SKM-1 treated with dmso at 0.1 percent for 144 hours (cell line): ENCODE measurements at regions not wholly inside any gene's neighbourhood (a gene's known extent, or its start where the extent isn't known, plus 50 kb on each side); places are given as distances from the start of the nearest gene placed in this dataset.

Experiments
- DNase-seq: peaks from one replicate; lab custom pipeline; 2025; ENCODE audit not compliant: unreplicated experiment; lab: John Stamatoyannopoulos, UW

GRCh38 chr1:186620566-186621350 lies 59.5 kb downstream of the PTGS2 start:
- DNase-seq, result peak; percentile 65

DNA sequence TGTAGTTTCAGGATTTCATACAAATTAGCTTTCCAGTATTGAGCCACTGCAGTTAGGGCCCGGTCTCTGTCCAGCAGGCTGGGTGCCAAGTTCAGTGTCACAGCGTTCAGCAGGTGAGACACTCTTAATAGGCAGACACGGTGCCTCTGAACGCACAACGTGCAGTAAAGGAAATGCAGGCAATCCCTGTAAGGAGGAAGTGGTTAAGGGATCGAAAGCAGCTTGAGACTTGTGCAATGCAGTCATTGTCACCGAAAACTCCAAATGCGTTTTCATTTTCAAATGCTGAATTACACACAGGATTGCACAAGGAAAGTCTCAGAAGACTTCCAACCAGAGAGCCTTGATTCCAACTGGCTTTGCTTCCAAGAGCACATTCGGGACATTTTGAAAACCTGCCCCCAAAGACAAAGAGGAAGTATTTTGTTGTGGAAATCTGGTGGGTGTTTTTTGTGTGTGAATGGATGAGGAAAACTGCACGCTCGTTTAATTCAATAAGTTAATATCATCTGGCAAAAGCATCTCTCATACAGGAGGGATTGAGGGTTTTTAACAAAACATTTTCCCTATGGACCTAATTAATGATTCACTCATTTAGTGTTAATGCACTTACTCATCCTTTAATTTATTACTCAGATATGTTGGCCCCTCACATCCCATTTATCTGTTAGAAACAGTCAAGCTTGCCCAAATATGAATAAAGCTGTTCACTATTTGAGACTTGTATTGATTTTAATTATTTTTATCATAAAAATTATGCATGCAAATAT lies 61.6 kb downstream of the PTGS2 start:
- peak; percentile 99 for DNase-seq

- peak; percentile 48 for DNase-seq
Observed at GRCh38 chr1:186617926-186618325, 62.3 kb downstream of the PTGS2 start.

GRCh38 chr1:186616511-186616910 lies 63.7 kb downstream of the PTGS2 start:
- no peak for DNase-seq

DNA sequence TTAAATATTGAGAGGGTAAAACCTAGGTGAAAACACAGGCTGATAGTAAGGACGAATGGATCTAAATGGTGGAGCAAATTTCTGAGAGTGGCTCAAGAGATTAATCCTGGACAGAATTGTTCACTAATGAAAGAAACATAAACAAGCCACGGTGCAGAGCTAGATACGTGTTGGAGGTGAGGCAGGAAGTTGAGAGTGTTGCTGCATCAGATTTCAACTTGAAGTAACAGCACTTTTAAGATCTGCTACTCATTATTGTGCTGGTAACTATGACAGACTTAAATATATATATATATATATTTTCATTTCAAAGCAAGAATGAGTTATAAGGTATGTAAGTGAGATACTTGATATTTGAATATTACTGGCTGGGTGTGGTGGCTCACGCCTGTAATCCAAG lies 64.9 kb downstream of the PTGS2 start:
- DNase-seq, result no peak

- no peak for DNase-seq
Observed at GRCh38 chr1:186611156-186611555, 69.1 kb downstream of the PTGS2 start.

- DNase-seq, result no peak
Observed at GRCh38 chr1:186609183-186609582, 71.0 kb downstream of the PTGS2 start.

- DNase-seq, result peak; percentile 77
Observed at GRCh38 chr1:186605762-186606350, 74.4 kb downstream of the PTGS2 start.

DNA sequence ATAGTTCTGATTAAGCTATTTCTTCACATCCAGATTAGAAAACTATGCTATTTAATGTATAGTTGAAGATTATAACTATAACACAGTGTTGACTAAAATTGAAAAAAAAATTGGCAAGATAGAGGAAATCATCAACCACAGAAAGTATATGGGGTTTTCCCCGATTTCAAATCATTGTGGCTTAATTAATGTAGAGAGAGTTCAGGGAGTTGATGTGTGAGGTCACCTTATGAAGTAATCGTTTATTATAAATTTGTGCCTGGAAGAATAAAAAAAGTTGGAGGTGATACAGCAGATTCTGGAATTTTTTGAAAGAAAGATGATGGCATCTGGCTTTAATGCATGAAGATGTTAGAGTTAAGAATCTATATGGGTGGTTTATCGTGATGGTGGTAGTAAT lies 84.3 kb downstream of the PTGS2 start:
- DNase-seq, result no peak

DNA sequence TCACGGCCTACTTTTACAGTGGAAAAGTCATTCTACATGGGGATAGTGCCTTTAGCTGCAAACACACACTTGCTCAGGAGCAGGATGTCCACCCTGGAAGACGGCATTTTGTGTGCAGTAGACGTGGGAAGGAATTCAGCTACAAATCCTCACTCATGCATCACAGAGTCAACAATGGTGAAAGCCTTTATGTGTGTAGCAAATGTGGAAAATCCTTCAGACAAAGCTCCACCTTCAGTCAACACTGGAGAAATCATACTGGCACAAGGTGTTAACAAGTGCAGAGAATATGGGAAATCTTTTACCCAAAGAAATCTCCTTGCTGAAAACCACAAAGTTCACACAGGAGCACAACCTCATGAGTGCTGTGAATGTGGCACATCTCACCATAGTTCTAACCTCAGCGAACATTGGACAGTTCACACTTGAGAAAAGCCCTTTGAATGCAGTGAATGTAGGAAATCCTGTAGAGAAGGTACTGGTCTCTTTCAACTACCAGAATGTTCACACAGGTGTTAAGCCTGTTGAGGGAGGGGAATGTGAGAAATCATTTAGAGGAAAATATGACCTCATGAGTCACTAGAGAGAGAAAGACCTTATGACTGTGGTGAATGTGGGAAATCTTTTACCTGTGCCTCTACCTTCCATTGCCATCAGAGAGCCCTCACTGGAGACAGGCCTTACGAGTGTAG lies 101.8 kb downstream of the PTGS2 start:
- DNase-seq, result no peak

GRCh38 chr1:186577633-186578032 lies 102.6 kb downstream of the PTGS2 start:
- DNase-seq, result no peak

DNA sequence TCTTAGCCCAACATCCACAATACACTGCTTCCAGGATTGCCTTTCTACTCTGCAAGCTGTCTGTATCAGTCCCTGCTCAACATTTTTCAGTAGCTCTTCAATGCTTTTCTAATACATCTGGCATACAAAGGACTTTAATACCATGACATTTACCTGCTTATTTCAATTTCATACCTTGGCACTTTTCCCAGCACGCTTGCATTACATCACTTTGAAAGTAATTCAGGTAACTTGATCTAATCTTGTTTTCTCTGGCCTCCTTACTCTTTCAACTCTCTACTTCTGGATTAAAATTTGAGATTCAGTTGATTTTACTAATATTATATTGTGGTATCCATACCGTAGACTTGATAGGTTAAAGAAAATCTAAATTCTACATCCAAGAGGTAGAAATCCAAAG lies 103.0 kb downstream of the PTGS2 start:
- no peak for DNase-seq

GRCh38 chr1:186575348-186575747 lies 104.9 kb downstream of the PTGS2 start:
- DNase-seq, result no peak

- no peak for DNase-seq
Observed at GRCh38 chr1:186574926-186575325, 105.3 kb downstream of the PTGS2 start.

DNA sequence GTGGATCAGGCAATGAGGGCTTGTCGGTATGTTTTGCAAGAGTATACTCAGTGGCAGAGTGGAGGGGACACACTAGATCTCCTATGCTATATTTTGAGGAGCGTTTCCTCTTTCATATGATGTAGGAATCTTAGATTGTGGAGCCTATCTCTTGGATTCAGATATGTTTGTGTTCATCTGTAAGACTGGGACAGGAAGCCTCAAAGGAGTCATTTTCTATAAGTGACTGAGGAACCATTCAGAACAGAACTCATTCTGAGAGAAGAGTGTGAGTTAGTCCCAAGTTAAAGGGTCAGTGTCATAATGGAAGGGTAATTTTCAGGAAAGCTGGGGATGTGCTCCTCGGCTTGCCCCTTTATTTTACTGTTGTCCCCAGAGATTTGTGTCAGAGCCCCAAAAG lies 107.7 kb downstream of the PTGS2 start:
- no peak for DNase-seq

DNA sequence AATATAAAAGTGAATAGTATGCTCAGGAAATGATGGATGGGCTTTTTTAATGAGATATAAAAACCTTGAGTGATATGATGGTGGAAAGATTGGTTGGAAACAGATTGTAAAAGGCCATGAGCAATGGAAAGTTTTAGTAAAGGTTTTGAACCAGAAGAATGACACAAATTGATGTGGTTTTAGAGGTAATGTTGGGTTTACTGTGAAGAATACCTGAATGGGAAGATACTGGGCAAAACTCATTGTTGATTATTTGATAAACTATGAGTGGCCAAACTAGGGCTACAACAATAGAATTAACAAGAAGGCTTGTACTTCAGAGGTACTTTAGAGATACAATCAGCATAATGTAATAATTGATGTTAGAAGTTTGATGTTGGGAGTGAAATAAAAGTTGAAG lies 108.5 kb downstream of the PTGS2 start:
- no peak for DNase-seq

DNA sequence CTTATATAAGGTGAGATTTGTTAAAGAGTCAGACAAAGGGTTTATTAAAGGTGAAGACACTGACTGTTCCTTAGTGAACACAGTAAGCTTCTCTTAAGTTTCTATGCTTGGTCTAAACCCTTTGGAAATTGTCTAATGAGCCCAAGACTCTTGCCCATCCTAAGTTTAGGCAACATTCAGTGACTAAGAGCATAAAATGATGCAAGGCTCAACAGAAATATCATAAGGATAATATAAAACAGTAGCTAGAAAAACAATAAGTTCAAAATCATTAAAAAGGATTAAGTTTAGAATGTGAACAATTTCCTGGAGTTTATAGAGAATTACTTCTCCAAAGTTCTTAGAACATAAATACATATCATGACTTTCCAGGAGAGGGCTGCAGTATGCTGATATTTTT lies 108.9 kb upstream of the PDC start:
- DNase-seq, result no peak

- no peak for DNase-seq
Observed at GRCh38 chr1:186568221-186568620, 107.3 kb upstream of the PDC start.

DNA sequence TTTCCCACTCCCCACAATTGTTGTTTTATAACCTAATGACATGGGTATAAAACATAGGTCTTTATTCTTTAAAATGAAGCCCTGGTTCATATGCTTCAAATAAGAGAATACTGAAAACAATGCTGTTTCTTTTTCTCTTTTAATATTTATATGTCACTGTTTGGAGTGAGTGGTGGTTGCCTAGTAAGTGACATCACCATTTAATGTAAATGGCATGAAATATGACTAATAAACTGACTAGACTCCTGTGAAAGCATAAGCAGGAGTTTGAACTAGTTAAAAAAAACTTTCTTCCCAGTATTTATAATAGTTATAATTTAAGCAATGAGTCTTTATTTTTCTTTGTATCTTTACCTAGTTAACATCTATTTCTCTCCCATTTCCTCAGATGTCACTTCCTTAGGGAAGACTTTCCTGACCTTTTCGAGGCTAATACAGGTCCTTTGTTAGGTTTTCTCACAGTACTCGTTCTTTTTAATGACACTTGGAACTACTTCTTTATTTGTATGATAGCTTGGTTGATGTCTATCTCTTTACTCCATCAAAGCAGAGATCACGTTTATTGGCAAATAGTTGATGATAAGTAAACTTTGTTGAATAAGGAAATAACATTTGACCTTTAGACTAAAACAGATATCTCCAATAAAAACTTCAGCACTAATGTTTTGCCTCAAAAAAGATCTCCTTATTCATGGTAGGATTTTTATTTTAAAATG lies 105.4 kb upstream of the PDC start:
- DNase-seq, result no peak

- no peak for DNase-seq
Observed at GRCh38 chr1:186564582-186564981, 103.7 kb upstream of the PDC start.

- no peak for DNase-seq
Observed at GRCh38 chr1:186559601-186560116, 98.7 kb upstream of the PDC start.
